Suprapubic skin (tissue), 4 donors: ENCODE measurements at regions not wholly inside any gene's neighbourhood (a gene's known extent, or its start where the extent isn't known, plus 50 kb on each side); places are given as distances from the start of the nearest gene placed in this dataset.

Experiments
- DNase-seq, 2 donors: peaks; one replicate each; pipeline ENCODE4 v3.0.0-alpha.2; 2019; ENCODE audit warnings: low spot score in 2 of 2
- H3K27ac ChIP-seq: fragments of 200-600 bp; sonication (generic); one replicate; pipeline ENCODE4 v1.5.1; 2019
- H3K27me3 ChIP-seq: fragments of 200-600 bp; sonication (generic); one replicate; pipeline ENCODE4 v1.5.1; 2019
- H3K36me3 ChIP-seq: fragments of 200-600 bp; sonication (generic); one replicate; pipeline ENCODE4 v1.5.1; 2019
- H3K4me1 ChIP-seq: fragments of 200-600 bp; sonication (generic); one replicate; pipeline ENCODE4 v1.5.1; 2019
- H3K4me3 ChIP-seq: fragments of 200-600 bp; sonication (generic); one replicate; pipeline ENCODE4 v1.5.1; 2019; ENCODE audit warnings: mild to moderate bottlenecking
- H3K9me3 ChIP-seq: fragments of 200-600 bp; sonication (generic); one replicate; pipeline ENCODE4 v1.5.1; 2019
- CTCF ChIP-seq, 2 donors: fragments of 200-600 bp in 1 of 2; fragments of 450-650 bp in 1 of 2; sonication (generic) in 1 of 2; IDR thresholded peaks; one replicate each; pipeline ENCODE4 v1.5.1; 2016 to 2019; ENCODE audit warnings: antibody characterized with exemption in 2 of 2, mild to moderate bottlenecking in 1 of 2, moderate library complexity in 1 of 2
- EP300 ChIP-seq: sonication (generic); formaldehyde crosslinking; IDR thresholded peaks from one replicate; pipeline ENCODE4 v1.6.1; 2017; ENCODE audit warnings: antibody characterized with exemption
- POLR2A ChIP-seq, 2 donors: fragments of 450-650 bp; IDR thresholded peaks; one replicate each; pipeline ENCODE4 v1.6.1; 2017; ENCODE audit warnings: antibody characterized with exemption in 2 of 2, mild to moderate bottlenecking in 2 of 2, moderate library complexity in 2 of 2
- POLR2AphosphoS5 ChIP-seq, 3 donors: sonication (generic); formaldehyde crosslinking; IDR thresholded peaks; one replicate each; pipeline ENCODE4 v1.6.1; 2017; ENCODE audit warnings: antibody characterized with exemption in 3 of 3
- WGBS: methylation state at CpG from one replicate; pipeline ENCODE4 v1.1.5; 2018; 5-methylcytosine and 5-hydroxymethylcytosine counted together

GRCh38 chr18:73551211-73551610 lies 596.4 kb downstream of the FBXO15 start:
- H3K27me3 ChIP-seq: no peaks in the 10 kb centered on the region
- no peaks in the 10 kb centered on the region for H3K4me1 ChIP-seq
- no peak for TF ChIP-seq CTCF (IDR thresholded peaks at IDR 0.05)
- no peak for TF ChIP-seq POLR2A (IDR thresholded peaks at IDR 0.05)
- no peak for TF ChIP-seq EP300
- no peak for TF ChIP-seq POLR2AphosphoS5 (IDR thresholded peaks at IDR 0.05)
- no peaks in the 10 kb centered on the region for H3K36me3 ChIP-seq
- no peak overlapping the region for H3K27ac ChIP-seq
- no peak overlapping the region for H3K4me3 ChIP-seq
- WGBS: 85% methylated on average over 3 of the region's 3 CpGs
- no peak for DNase-seq
- H3K9me3 ChIP-seq: no peaks in the 10 kb centered on the region

- 42% methylated on average over 5 of the region's 5 CpGs for WGBS
- no peak for DNase-seq
- Histone ChIP-seq H3K27ac (no peak overlapping the region), H3K36me3 (no peaks in the 10 kb centered on the region), H3K4me1 (no peaks in the 10 kb centered on the region), H3K4me3 (no peak overlapping the region), H3K27me3 (no peaks in the 10 kb centered on the region), H3K9me3 (no peaks in the 10 kb centered on the region)
- TF ChIP-seq CTCF (IDR thresholded peaks at IDR 0.05) (no peak), POLR2AphosphoS5 (IDR thresholded peaks at IDR 0.05) (no peak), EP300 (no peak), POLR2A (IDR thresholded peaks at IDR 0.05) (no peak)
Measured at GRCh38 chr18:73549236-73549635, 598.4 kb downstream of the FBXO15 start.

- TF ChIP-seq CTCF (IDR thresholded peaks at IDR 0.05) (no peak), EP300 (no peak), POLR2AphosphoS5 (IDR thresholded peaks at IDR 0.05) (no peak), POLR2A (IDR thresholded peaks at IDR 0.05) (no peak)
- Histone ChIP-seq H3K4me1 (no peaks in the 10 kb centered on the region), H3K27ac (no peak overlapping the region), H3K9me3 (no peaks in the 10 kb centered on the region), H3K27me3 (no peaks in the 10 kb centered on the region), H3K36me3 (no peaks in the 10 kb centered on the region), H3K4me3 (no peak overlapping the region)
- WGBS: 49% methylated on average over 1 of the region's 1 CpG
- DNase-seq: no peak
Measured at GRCh38 chr18:73545472-73545871, 602.2 kb downstream of the FBXO15 start.

DNA sequence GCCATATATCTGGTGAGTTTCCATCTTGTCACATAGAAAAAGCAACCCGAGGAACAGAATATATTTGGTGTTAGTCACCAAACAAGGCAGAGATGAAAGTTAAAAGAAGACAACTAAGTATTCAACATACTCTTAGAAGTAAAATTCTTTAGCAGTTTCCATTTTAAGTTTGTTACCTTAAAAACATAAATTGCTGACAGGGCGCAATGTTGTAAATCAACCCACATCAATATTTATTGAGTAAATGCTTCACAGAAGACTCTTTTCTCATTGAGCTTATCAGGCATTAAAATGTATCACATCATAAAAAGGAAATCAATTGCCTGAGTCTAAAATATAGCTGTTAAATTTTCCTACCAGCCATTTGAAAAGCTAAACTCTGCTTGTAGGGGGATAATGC lies 603.0 kb downstream of the FBXO15 start:
- Histone ChIP-seq H3K36me3 (no peaks in the 10 kb centered on the region), H3K4me1 (no peaks in the 10 kb centered on the region), H3K4me3 (no peak overlapping the region), H3K27me3 (no peaks in the 10 kb centered on the region), H3K9me3 (no peaks in the 10 kb centered on the region), H3K27ac (no peak overlapping the region)
- DNase-seq: no peak
- WGBS: 78% methylated on average over 2 of the region's 2 CpGs
- TF ChIP-seq POLR2A (IDR thresholded peaks at IDR 0.05) (no peak), EP300 (no peak), POLR2AphosphoS5 (IDR thresholded peaks at IDR 0.05) (no peak), CTCF (IDR thresholded peaks at IDR 0.05) (no peak)

DNA sequence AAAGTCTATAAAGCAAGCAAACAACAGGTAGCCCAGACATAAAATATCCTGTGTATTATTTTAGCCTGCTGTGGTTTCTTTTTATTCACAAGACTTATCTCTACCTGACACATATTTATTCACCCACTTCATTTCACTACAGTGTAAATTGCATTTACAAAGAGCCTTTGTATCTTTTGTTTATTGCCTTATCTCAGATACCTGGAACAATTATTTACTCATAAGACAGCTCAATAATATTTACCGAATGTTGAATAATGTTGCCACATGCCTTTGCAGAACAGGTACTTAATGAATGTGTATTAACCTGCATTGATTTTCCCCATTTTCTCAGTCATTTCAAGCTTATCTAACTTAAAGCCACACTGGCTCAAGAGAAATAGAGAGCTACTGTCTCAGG lies 603.6 kb downstream of the FBXO15 start:
- no peaks in the 10 kb centered on the region for H3K27me3 ChIP-seq
- no peaks in the 10 kb centered on the region for H3K4me1 ChIP-seq
- H3K27ac ChIP-seq: no peak overlapping the region
- no peak for DNase-seq
- TF ChIP-seq POLR2AphosphoS5 (IDR thresholded peaks at IDR 0.05) (no peak), EP300 (no peak), POLR2A (IDR thresholded peaks at IDR 0.05) (no peak), CTCF (IDR thresholded peaks at IDR 0.05) (no peak)
- no peak overlapping the region for H3K4me3 ChIP-seq
- no peaks in the 10 kb centered on the region for H3K9me3 ChIP-seq
- WGBS: 72% methylated on average over 1 of the region's 1 CpG
- H3K36me3 ChIP-seq: no peaks in the 10 kb centered on the region
